ENCODE measurements at regions not wholly inside any gene's neighbourhood (a gene's known extent, or its start where the extent isn't known, plus 50 kb on each side); places are given as distances from the start of the nearest gene placed in this dataset.

GRCh38 chr3:28751864-28752263 lies 403.2 kb upstream of the AZI2 start:
- no peak for TF ChIP-seq CTCF (IDR thresholded peaks at IDR 0.05)
- no peak for TF ChIP-seq POLR2AphosphoS5 (IDR thresholded peaks at IDR 0.05)
- TF ChIP-seq POLR2A (IDR thresholded peaks at IDR 0.05): no peak
